Caco-2 (cell line): ENCODE measurements at regions not wholly inside any gene's neighbourhood (a gene's known extent, or its start where the extent isn't known, plus 50 kb on each side); places are given as distances from the start of the nearest gene placed in this dataset.

Experiments used
- BruUV-seq: library from RNA; stranded (reverse); fragments of 400-500 nt; replicated peaks from 2 replicates; lab custom pipeline; 2021; lab: Mats Ljungman, UMichigan
- CTCF ChIA-PET: fragments of 300-600 bp; sonication (Branson Sonifier 250); formaldehyde crosslinking; loops from one replicate; lab custom pipeline; 2022; ENCODE audit warnings: antibody characterized with exemption; lab: Charles Lee
- POLR2A ChIA-PET: fragments of 300-600 bp; sonication (Branson Sonifier 250); formaldehyde crosslinking; loops from one replicate; lab custom pipeline; 2022; ENCODE audit warnings: antibody characterized with exemption; lab: Charles Lee
- DNase-seq, 2 experiments: peaks; one replicate each; pipeline versions ENCODE4 v3.0.0 to v3.0.0-alpha.2; 2020 to 2022
- H3K27me3 ChIP-seq: replicated peaks from 2 replicates; pipeline ENCODE4 v1.6.0; 2011; ENCODE audit warnings: low read length; ENCODE audit not compliant: control insufficient read depth, insufficient read depth
- H3K36me3 ChIP-seq: 2 replicates; pipeline ENCODE4 v1.5.1; 2011; ENCODE audit warnings: low read length; ENCODE audit not compliant: control insufficient read depth, insufficient read depth
- H3K4me1 ChIP-seq: fragments of 250-450 bp; sonication (Bioruptor Pico); 2 replicates; pipeline ENCODE4 v1.5.1; 2020; ENCODE audit warnings: mild to moderate bottlenecking
- H3K4me3 ChIP-seq: 2 replicates; pipeline ENCODE4 v1.5.1; 2011; ENCODE audit warnings: low read depth, mild to moderate bottlenecking, control low read depth, low read length
- H3K9me3 ChIP-seq: fragments of 250-450 bp; sonication (Bioruptor Pico); 2 replicates; pipeline ENCODE4 v1.5.1; 2020; ENCODE audit warnings: mild to moderate bottlenecking, moderate library complexity
- H3K27ac Mint-ChIP-seq: one replicate; pipeline ENCODE4 v1.8.0; 2022; ENCODE audit warnings: mixed read lengths; ENCODE audit not compliant: unreplicated experiment
- H3K27me3 Mint-ChIP-seq: one replicate; pipeline ENCODE4 v1.8.0; 2022; ENCODE audit warnings: mixed read lengths; ENCODE audit not compliant: insufficient read depth, unreplicated experiment
- H3K36me3 Mint-ChIP-seq: one replicate; pipeline ENCODE4 v1.8.0; 2022; ENCODE audit warnings: mild to moderate bottlenecking, mixed read lengths; ENCODE audit not compliant: insufficient read depth, unreplicated experiment
- H3K4me1 Mint-ChIP-seq: one replicate; pipeline ENCODE4 v1.8.0; 2022; ENCODE audit warnings: low read depth, mixed read lengths; ENCODE audit not compliant: unreplicated experiment
- H3K4me3 Mint-ChIP-seq: one replicate; pipeline ENCODE4 v1.8.0; 2022; ENCODE audit warnings: mild to moderate bottlenecking, moderate library complexity, mixed read lengths; ENCODE audit not compliant: unreplicated experiment
- H3K9me3 Mint-ChIP-seq: one replicate; pipeline ENCODE4 v1.8.0; 2022; ENCODE audit warnings: mixed read lengths; ENCODE audit not compliant: unreplicated experiment
- intact Hi-C: fragments of 100-400 bp; cut with micrococcal nuclease; formaldehyde crosslinking; loops from one replicate; pipeline ENCODE4 v1.10.0; 2022; ENCODE audit not compliant: unreplicated experiment
- TF ChIP-seq, protein P1 (sequence below), 2 experiments: fragments of 200-600 bp in 1 of 2; IDR thresholded peaks; 1 replicate in 1 of 2; 2 replicates in 1 of 2; pipeline versions ENCODE4 v1.5.1 to v1.8.0; 2011 to 2022; ENCODE audit warnings: antibody characterized with exemption in 1 of 2, control low read depth in 1 of 2, inconsistent platforms in 1 of 2, low read depth in 1 of 2, low read length in 1 of 2, mild to moderate bottlenecking in 1 of 2, moderate library complexity in 1 of 2; ENCODE audit not compliant: insufficient read depth in 1 of 2, severe bottlenecking in 1 of 2, unreplicated experiment in 1 of 2

DNA sequence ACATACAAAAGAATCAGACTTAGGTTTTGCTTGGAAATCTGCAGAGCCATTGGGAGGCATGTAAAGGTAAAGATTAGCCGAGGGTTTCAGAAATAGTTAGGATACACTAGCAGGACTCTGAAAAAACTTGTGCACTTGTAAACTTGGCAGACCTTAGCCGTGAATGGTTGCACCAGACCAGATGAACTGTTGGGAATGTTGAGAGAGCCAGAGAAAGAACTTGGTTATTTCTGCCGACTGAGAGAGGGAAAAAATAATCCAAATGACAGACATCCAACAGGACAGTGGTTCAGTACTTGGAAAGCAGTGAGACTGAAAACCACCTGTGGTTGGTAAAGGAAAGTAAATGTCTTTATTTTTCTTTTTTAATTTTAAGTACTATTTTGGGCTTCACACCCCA is 222.5 kb upstream of the DDHD1 start:
- H3K9me3 ChIP-seq, result no peaks in the 10 kb centered on the region
- no peak overlapping the region for H3K4me3 ChIP-seq
- Mint-ChIP-seq H3K27me3 (peaks cover 4% of the 10 kb centered on the region), H3K4me3 (no peak overlapping the region), H3K9me3 (no peaks in the 10 kb centered on the region), H3K27ac (no peak overlapping the region), H3K36me3 (no peaks in the 10 kb centered on the region), H3K4me1 (no peaks in the 10 kb centered on the region)
- BruUV-seq, result no TSS peak
- H3K27me3 ChIP-seq, result no peaks in the 10 kb centered on the region
- H3K36me3 ChIP-seq, result no peaks in the 10 kb centered on the region
- TF ChIP-seq, protein P1, sequence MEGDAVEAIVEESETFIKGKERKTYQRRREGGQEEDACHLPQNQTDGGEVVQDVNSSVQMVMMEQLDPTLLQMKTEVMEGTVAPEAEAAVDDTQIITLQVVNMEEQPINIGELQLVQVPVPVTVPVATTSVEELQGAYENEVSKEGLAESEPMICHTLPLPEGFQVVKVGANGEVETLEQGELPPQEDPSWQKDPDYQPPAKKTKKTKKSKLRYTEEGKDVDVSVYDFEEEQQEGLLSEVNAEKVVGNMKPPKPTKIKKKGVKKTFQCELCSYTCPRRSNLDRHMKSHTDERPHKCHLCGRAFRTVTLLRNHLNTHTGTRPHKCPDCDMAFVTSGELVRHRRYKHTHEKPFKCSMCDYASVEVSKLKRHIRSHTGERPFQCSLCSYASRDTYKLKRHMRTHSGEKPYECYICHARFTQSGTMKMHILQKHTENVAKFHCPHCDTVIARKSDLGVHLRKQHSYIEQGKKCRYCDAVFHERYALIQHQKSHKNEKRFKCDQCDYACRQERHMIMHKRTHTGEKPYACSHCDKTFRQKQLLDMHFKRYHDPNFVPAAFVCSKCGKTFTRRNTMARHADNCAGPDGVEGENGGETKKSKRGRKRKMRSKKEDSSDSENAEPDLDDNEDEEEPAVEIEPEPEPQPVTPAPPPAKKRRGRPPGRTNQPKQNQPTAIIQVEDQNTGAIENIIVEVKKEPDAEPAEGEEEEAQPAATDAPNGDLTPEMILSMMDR (IDR thresholded peaks at IDR 0.05; ENCODE audit: insufficient read depth in 1 of 2, low read depth in 1 of 2, low read length in 1 of 2, severe bottlenecking in 1 of 2, unreplicated experiment in 1 of 2), result no peak
- no peaks in the 10 kb centered on the region for H3K4me1 ChIP-seq
- CTCF ChIA-PET, result no interaction called here
- intact Hi-C loops, result no loop called here
- DNase-seq, result no peak
- POLR2A ChIA-PET, result no interaction called here

DNA sequence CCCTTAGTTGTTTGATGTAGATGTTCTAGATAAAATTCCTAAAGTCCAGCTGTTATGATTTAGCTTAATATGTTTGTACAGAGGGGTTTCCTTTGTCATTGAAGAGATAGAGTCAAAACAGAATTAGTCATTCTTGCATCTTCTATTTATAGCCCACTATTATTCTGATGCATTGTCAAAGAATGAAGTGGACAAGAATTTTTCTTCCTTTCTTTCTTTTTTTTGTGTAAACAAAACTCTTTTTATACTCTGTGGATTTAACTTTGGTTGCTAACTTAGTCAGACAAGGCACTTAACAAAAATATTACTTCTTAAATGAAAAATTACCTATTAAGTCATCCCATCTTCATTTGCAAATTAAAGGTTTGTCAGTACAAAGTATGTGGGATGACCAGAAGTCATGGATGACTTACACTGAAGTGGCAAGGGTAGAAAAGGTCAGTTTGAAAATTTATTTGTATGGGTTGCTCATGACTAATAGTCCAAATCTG is 215.6 kb upstream of the DDHD1 start:
- ChIA-PET CTCF (no interaction called here), POLR2A (no interaction called here)
- no TSS peak for BruUV-seq

DNA sequence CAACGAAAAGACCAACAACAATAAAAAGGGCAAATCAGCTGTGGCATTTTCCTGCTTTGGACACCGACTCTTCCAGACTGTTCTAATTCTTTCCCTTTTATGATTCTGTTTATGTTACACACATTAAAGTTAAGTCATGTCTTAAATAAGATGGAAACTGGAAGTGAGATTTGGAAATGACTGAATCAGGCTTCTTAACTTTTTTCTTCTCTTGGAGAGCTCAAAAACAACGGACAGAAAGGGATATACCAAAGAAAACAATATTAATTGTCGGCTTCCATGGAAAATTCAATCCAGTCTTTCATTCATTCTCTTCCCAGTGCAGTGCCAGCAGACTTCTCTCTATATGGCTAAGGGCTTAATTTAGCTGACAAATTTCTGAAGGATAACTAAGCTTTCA is 214.9 kb upstream of the DDHD1 start:
- POLR2A ChIA-PET, result no interaction called here
- no peak overlapping the region for H3K4me3 ChIP-seq
- no peaks in the 10 kb centered on the region for H3K36me3 Mint-ChIP-seq
- intact Hi-C loops, result no loop called here
- H3K27me3 ChIP-seq, result no peaks in the 10 kb centered on the region
- CTCF ChIA-PET, result no interaction called here
- H3K9me3 Mint-ChIP-seq, result no peaks in the 10 kb centered on the region
- no peaks in the 10 kb centered on the region for H3K36me3 ChIP-seq
- no peak overlapping the region for H3K4me3 Mint-ChIP-seq
- TF ChIP-seq, protein P1 (IDR thresholded peaks at IDR 0.05; ENCODE audit: insufficient read depth in 1 of 2, low read depth in 1 of 2, low read length in 1 of 2, severe bottlenecking in 1 of 2, unreplicated experiment in 1 of 2), result no peak
- H3K4me1 Mint-ChIP-seq, result no peaks in the 10 kb centered on the region
- BruUV-seq, result no TSS peak
- no peak for DNase-seq
- no peaks in the 10 kb centered on the region for H3K27me3 Mint-ChIP-seq
- no peaks in the 10 kb centered on the region for H3K4me1 ChIP-seq
- no peaks in the 10 kb centered on the region for H3K9me3 ChIP-seq
- H3K27ac Mint-ChIP-seq, result no peak overlapping the region

More for the DNA sequence above, 215.6 kb upstream of the DDHD1 start:
- Histone ChIP-seq H3K36me3 (no peaks in the 10 kb centered on the region), H3K4me1 (no peaks in the 10 kb centered on the region), H3K4me3 (no peak overlapping the region), H3K9me3 (no peaks in the 10 kb centered on the region), H3K27me3 (no peaks in the 10 kb centered on the region)
- intact Hi-C loops, result no loop called here
- H3K4me3 Mint-ChIP-seq, result no peak overlapping the region
- DNase-seq, result no peak
- H3K4me1 Mint-ChIP-seq, result no peaks in the 10 kb centered on the region
- H3K27ac Mint-ChIP-seq, result no peak overlapping the region
- no peaks in the 10 kb centered on the region for H3K36me3 Mint-ChIP-seq
- no peaks in the 10 kb centered on the region for H3K9me3 Mint-ChIP-seq
- no peaks in the 10 kb centered on the region for H3K27me3 Mint-ChIP-seq
- TF ChIP-seq, protein P1 (IDR thresholded peaks at IDR 0.05; ENCODE audit: insufficient read depth in 1 of 2, low read depth in 1 of 2, low read length in 1 of 2, severe bottlenecking in 1 of 2, unreplicated experiment in 1 of 2), result no peak
